ENCODE measurements at regions not wholly inside any gene's neighbourhood (a gene's known extent, or its start where the extent isn't known, plus 50 kb on each side); places are given as distances from the start of the nearest gene placed in this dataset.

- POLR2A ChIA-PET: no interaction called here
- Histone ChIP-seq H3K4me2 (ENCODE audit: low read length) (no peak overlapping the region), H3K4me1 (ENCODE audit: control insufficient read depth in 1 of 2, insufficient read depth in 2 of 2, low read length in 2 of 2) (no peaks in the 10 kb centered on the region), H3K4me3 (replicated peaks in 1 of 2; ENCODE audit: low read depth in 1 of 2, low read length in 2 of 2) (no peak overlapping the region), H3K36me3 (ENCODE audit: control insufficient read depth in 1 of 2, insufficient read depth in 2 of 2, low read length in 2 of 2) (no peaks in the 10 kb centered on the region), H3K9me2 (ENCODE audit: insufficient read depth) (no peaks in the 10 kb centered on the region), H3K9ac (ENCODE audit: low read length) (no peak overlapping the region), H2AFZ (ENCODE audit: low read depth, low read length, poor library complexity, severe bottlenecking) (no peak overlapping the region), H3K27ac (ENCODE audit: low read depth, low read length) (no peak overlapping the region), H3K79me2 (ENCODE audit: insufficient read depth, low read length) (no peaks in the 10 kb centered on the region), H3K9me3 (ENCODE audit: control insufficient read depth in 1 of 2, insufficient read depth in 1 of 2, low read depth in 1 of 2, low read length in 2 of 2) (no peaks in the 10 kb centered on the region), H3K27me3 (ENCODE audit: insufficient read depth, low read length) (peaks cover 50% of the 10 kb centered on the region), H4K20me1 (ENCODE audit: insufficient read depth) (no peaks in the 10 kb centered on the region)
- intact Hi-C loops (cut with micrococcal nuclease): no loop called here
- RAD21 ChIA-PET (ENCODE audit: low non-redundant PET in 1 of 2, low total read pairs in 2 of 2, uncharacterized antibody in 2 of 2, unreplicated experiment in 2 of 2): no interaction called here
- ATAC-seq: no peak
- no TSS peak for BruUV-seq (replicated peaks)
- DNase-seq (ENCODE audit: low read depth, low spot score): no peak
- CTCF ChIA-PET: no interaction called here
- no peak for TF ChIP-seq TCF7L2 (IDR thresholded peaks at IDR 0.05; ENCODE audit: borderline replicate concordance, extremely low read depth, insufficient read depth, insufficient read length)
- TF ChIP-seq RAD21 (IDR thresholded peaks at IDR 0.05; ENCODE audit: low read depth): no peak
- TF ChIP-seq EZH2phosphoT487 (IDR thresholded peaks at IDR 0.05; ENCODE audit: borderline replicate concordance): no peak
- TF ChIP-seq POLR2AphosphoS5 (IDR thresholded peaks at IDR 0.05; ENCODE audit: low read depth, low read length): no peak
- no peak for TF ChIP-seq ZBTB33 (IDR thresholded peaks at IDR 0.05; ENCODE audit: extremely low read depth, insufficient replicate concordance, low read length)
- no peak for TF ChIP-seq EGR1 (IDR thresholded peaks at IDR 0.05; ENCODE audit: low read depth)
- TF ChIP-seq, protein P1, sequence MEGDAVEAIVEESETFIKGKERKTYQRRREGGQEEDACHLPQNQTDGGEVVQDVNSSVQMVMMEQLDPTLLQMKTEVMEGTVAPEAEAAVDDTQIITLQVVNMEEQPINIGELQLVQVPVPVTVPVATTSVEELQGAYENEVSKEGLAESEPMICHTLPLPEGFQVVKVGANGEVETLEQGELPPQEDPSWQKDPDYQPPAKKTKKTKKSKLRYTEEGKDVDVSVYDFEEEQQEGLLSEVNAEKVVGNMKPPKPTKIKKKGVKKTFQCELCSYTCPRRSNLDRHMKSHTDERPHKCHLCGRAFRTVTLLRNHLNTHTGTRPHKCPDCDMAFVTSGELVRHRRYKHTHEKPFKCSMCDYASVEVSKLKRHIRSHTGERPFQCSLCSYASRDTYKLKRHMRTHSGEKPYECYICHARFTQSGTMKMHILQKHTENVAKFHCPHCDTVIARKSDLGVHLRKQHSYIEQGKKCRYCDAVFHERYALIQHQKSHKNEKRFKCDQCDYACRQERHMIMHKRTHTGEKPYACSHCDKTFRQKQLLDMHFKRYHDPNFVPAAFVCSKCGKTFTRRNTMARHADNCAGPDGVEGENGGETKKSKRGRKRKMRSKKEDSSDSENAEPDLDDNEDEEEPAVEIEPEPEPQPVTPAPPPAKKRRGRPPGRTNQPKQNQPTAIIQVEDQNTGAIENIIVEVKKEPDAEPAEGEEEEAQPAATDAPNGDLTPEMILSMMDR (IDR thresholded peaks at IDR 0.05 in 2 of 3, conservative IDR thresholded peaks at IDR 0.05 in 1 of 3; ENCODE audit: borderline replicate concordance in 1 of 3, insufficient read depth in 1 of 3, low read depth in 2 of 3, low read length in 2 of 3): no peak
These were observed 112.5 kb upstream of the GAS1 start for GRCh38 chr9:87059772-87060171.

Data from HCT116 (cell line).